PC-9 (cell line): ENCODE measurements at regions not wholly inside any gene's neighbourhood (a gene's known extent, or its start where the extent isn't known, plus 50 kb on each side); places are given as distances from the start of the nearest gene placed in this dataset.

Source experiments
- CTCF ChIP-seq: fragments of 200-600 bp; sonication (generic); conservative IDR thresholded peaks from 2 replicates; pipeline ENCODE4 v1.6.1; 2017; ENCODE audit warnings: mixed run types, antibody characterized with exemption, mild to moderate bottlenecking, moderate library complexity
- EZH2 ChIP-seq: fragments of 200-600 bp; sonication (generic); IDR thresholded peaks from 2 replicates; pipeline ENCODE4 v1.8.0; 2017; ENCODE audit warnings: antibody characterized with exemption, low read depth

DNA sequence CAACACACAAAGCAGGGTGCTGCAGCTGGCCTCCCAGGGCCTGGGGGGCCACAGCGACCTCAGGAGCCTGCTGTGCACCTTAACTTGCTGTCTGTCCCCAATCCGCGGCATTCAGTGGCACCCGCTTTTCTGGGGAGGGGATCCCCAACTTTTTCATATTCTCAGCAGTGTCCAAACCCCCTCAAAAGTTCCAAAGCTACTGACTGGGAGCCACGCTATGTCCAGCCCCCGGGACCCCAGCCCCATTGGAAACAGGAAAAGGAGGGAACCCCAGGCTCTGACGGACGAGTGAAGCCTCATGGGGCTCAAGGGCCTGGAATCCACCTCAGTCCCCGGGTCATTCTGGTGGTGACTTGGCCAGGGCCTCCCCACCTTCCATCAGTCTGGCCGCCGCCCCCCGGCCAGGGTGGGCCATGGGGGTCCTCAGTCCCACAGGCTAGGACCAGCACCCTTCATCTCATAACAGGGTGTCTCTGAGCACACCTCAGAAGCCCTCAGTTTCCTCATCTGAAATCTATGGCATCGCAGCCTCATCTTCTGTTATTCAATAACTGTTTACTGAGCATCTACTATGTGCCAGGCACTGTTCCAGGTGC, 127.3 kb downstream of the NCOR2 start:
- TF ChIP-seq CTCF (no peak), EZH2 (no peak)
